Astrocyte of the cerebellum (primary cell): ENCODE measurements at regions not wholly inside any gene's neighbourhood (a gene's known extent, or its start where the extent isn't known, plus 50 kb on each side); places are given as distances from the start of the nearest gene placed in this dataset.

Experiments used
- DNase-seq: peaks from one replicate; pipeline ENCODE4 v3.0.0-alpha.2; 2011; ENCODE audit warnings: low read depth
- H3K4me3 ChIP-seq: 2 replicates; pipeline ENCODE4 v1.5.1; 2011; ENCODE audit warnings: mild to moderate bottlenecking, low read depth, low read length, moderate library complexity
- in situ Hi-C: cut with HindIII; loops from 2 replicates; pipeline ENCODE4 v1.10.0; 2017; ENCODE audit warnings: low sequenced_read_pairs
- TF ChIP-seq, protein P1 (sequence below): IDR thresholded peaks from 2 replicates; pipeline ENCODE4 v1.5.1; 2012; ENCODE audit warnings: low read length, low read depth, moderate library complexity, mild to moderate bottlenecking; ENCODE audit errors: missing control alignments

GRCh38 chr15:70269311-70269911 lies 171.7 kb upstream of the TLE3 start:
- TF ChIP-seq, protein P1, sequence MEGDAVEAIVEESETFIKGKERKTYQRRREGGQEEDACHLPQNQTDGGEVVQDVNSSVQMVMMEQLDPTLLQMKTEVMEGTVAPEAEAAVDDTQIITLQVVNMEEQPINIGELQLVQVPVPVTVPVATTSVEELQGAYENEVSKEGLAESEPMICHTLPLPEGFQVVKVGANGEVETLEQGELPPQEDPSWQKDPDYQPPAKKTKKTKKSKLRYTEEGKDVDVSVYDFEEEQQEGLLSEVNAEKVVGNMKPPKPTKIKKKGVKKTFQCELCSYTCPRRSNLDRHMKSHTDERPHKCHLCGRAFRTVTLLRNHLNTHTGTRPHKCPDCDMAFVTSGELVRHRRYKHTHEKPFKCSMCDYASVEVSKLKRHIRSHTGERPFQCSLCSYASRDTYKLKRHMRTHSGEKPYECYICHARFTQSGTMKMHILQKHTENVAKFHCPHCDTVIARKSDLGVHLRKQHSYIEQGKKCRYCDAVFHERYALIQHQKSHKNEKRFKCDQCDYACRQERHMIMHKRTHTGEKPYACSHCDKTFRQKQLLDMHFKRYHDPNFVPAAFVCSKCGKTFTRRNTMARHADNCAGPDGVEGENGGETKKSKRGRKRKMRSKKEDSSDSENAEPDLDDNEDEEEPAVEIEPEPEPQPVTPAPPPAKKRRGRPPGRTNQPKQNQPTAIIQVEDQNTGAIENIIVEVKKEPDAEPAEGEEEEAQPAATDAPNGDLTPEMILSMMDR, result no peak
- in situ Hi-C loops, result no loop called here
- DNase-seq, result no peak

DNA sequence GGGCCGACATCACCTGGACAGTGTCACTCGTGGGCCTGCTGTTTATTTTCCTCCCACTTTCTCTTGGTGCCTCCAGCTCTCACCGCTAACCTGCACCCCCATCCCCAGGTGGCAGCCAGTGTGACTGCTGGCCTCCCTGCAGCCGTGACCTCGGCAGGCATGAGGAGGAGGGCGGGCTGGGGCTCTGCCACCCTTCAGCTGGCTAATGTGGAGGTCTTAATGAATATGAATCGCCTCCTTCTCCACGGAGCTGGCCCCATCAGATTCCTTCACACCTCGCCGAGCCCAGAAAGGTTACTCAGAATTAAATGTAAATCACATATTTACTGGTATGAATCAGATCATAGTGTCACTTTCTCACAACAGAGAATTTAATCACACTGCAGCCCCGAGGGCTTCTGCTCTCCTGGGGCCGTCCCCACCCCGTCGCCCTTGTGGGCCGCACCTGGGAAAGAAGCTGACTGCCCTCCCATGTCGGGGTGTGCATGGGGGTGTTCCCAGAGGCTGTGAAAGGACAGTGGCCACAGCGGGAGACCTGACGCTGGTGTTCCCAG lies 171.1 kb upstream of the TLE3 start:
- in situ Hi-C loops, result no loop called here

More at GRCh38 chr15:70269311-70269911, 171.7 kb upstream of the TLE3 start:
- H3K4me3 ChIP-seq, result no peak overlapping the region

GRCh38 chr15:70267879-70268278 lies 170.2 kb upstream of the TLE3 start:
- DNase-seq, result no peak
- TF ChIP-seq, protein P1, result no peak
- no peak overlapping the region for H3K4me3 ChIP-seq
- in situ Hi-C loops, result no loop called here

More for the DNA sequence above, 171.1 kb upstream of the TLE3 start:
- TF ChIP-seq, protein P1, result no peak
- no peak for DNase-seq
- H3K4me3 ChIP-seq, result no peak overlapping the region

GRCh38 chr15:70267306-70267705 lies 169.6 kb upstream of the TLE3 start:
- H3K4me3 ChIP-seq, result no peak overlapping the region
- in situ Hi-C loops, result no loop called here
- no peak for DNase-seq
- TF ChIP-seq, protein P1, result no peak

GRCh38 chr15:70266412-70267121 lies 168.8 kb upstream of the TLE3 start:
- DNase-seq, result peak; percentile 49
- TF ChIP-seq, protein P1, result no peak
- H3K4me3 ChIP-seq, result no peak overlapping the region
- in situ Hi-C loops, result no loop called here

DNA sequence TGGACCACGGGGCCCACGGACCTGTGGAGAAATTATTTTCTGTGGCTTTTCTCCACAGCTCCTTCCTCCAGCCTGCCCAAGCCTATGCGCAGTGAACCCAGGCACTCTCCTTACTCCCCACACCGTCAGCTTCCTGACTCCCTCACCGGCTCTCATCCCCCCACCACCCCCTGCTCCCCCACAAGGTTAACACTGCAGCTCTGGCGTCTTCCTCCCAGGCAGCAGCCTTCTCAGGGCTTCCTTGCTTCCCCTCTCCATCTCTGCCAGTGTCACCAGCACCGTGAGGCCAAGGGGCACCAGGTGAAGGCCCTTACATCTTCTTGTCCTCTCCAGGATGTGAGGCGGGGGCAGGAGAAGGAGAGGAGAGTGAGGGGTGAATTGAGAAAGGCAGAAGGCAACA lies 168.3 kb upstream of the TLE3 start:
- TF ChIP-seq, protein P1, result no peak
- in situ Hi-C loops, result no loop called here
- no peak overlapping the region for H3K4me3 ChIP-seq
- DNase-seq, result no peak
